ENCODE measurements at regions not wholly inside any gene's neighbourhood (a gene's known extent, or its start where the extent isn't known, plus 50 kb on each side); places are given as distances from the start of the nearest gene placed in this dataset.

GRCh38 chr14:54278087-54278486 is 118.7 kb upstream of the CDKN3 start:
- DNase-seq = no peak
- WGBS (ENCODE audit: low lambda C conversion rate) = 53% methylated on average over 2 of the region's 2 CpGs
- H3K9ac ChIP-seq = no peak overlapping the region
- no peaks in the 10 kb centered on the region for H3K79me2 ChIP-seq (ENCODE audit: insufficient read depth)
- TF ChIP-seq REST (IDR thresholded peaks at IDR 0.05; ENCODE audit: low read depth, low read length) = no peak
- no peak for TF ChIP-seq RFX5 (IDR thresholded peaks at IDR 0.05; ENCODE audit: low read length)
- TF ChIP-seq IRF3 (IDR thresholded peaks at IDR 0.05; ENCODE audit: low read depth, low read length) = no peak
- TF ChIP-seq EP300 (IDR thresholded peaks at IDR 0.05; ENCODE audit: borderline replicate concordance in 1 of 2, low read depth in 1 of 2, low read length in 1 of 2) = no peak
- no peak for TF ChIP-seq GABPA (IDR thresholded peaks at IDR 0.05; ENCODE audit: low read depth)
- TF ChIP-seq CTCF (IDR thresholded peaks at IDR 0.05) = no peak
- no peak for TF ChIP-seq ELF1 (IDR thresholded peaks at IDR 0.05)
- TF ChIP-seq TEAD4 (IDR thresholded peaks at IDR 0.05; ENCODE audit: borderline replicate concordance, insufficient read depth) = no peak
- TF ChIP-seq TCF12 (IDR thresholded peaks at IDR 0.05) = no peak
- TF ChIP-seq MXI1 (IDR thresholded peaks at IDR 0.05; ENCODE audit: low read depth, low read length) = no peak
- TF ChIP-seq CHD2 (IDR thresholded peaks at IDR 0.05; ENCODE audit: low read length, partially characterized antibody) = no peak
- no peak for TF ChIP-seq POLR2AphosphoS5 (IDR thresholded peaks at IDR 0.05; ENCODE audit: low read depth, low read length)
- no peak for TF ChIP-seq USF2 (IDR thresholded peaks at IDR 0.05; ENCODE audit: borderline replicate concordance, low read depth, low read length)
- TF ChIP-seq USF1 (IDR thresholded peaks at IDR 0.05; ENCODE audit: borderline replicate concordance, low read depth) = no peak
- TF ChIP-seq FOSL2 (IDR thresholded peaks at IDR 0.05; ENCODE audit: borderline replicate concordance, low read depth) = no peak
- no peaks in the 10 kb centered on the region for H3F3A ChIP-seq (replicated peaks; ENCODE audit: insufficient read depth)
- ChIA-PET POLR2A (no interaction called here), CTCF (no interaction called here)
- H3K9me2 ChIP-seq = no peaks in the 10 kb centered on the region
- no peaks in the 10 kb centered on the region for H4K20me1 ChIP-seq (ENCODE audit: insufficient read depth)
- no peak overlapping the region for H2AFZ ChIP-seq (ENCODE audit: low read depth)
- H3K36me3 ChIP-seq (replicated peaks in 1 of 2; ENCODE audit: control insufficient read depth in 1 of 2, insufficient read depth in 2 of 2, low read length in 1 of 2) = no peaks in the 10 kb centered on the region
- H3K4me1 ChIP-seq (ENCODE audit: control insufficient read depth in 1 of 2, insufficient read depth in 2 of 2, low read depth in 1 of 2, low read length in 1 of 2) = peaks cover 0 to 4% of the 10 kb centered on the region in 2 experiments; a peak in 2 of 4 replicates
- no peaks in the 10 kb centered on the region for H3K9me3 ChIP-seq
- no peaks in the 10 kb centered on the region for H3K27me3 ChIP-seq (ENCODE audit: insufficient read depth)
- no peak overlapping the region for H3K4me2 ChIP-seq
- H3K27ac ChIP-seq (ENCODE audit: low read depth in 2 of 2, low read length in 1 of 2) = no peak overlapping the region; a peak in 1 of 4 replicates
- no peak overlapping the region for H3K4me3 ChIP-seq (ENCODE audit: low read depth in 2 of 2, low read length in 1 of 2)

All from SK-N-SH (cell line).